ENCODE measurements at regions not wholly inside any gene's neighbourhood (a gene's known extent, or its start where the extent isn't known, plus 50 kb on each side); places are given as distances from the start of the nearest gene placed in this dataset.
"Not testable (repeated sequence)": the region's sequence is repeated elsewhere in the genome, so short reads cannot be mapped to it uniquely, and the experiment has no call there.

DNA sequence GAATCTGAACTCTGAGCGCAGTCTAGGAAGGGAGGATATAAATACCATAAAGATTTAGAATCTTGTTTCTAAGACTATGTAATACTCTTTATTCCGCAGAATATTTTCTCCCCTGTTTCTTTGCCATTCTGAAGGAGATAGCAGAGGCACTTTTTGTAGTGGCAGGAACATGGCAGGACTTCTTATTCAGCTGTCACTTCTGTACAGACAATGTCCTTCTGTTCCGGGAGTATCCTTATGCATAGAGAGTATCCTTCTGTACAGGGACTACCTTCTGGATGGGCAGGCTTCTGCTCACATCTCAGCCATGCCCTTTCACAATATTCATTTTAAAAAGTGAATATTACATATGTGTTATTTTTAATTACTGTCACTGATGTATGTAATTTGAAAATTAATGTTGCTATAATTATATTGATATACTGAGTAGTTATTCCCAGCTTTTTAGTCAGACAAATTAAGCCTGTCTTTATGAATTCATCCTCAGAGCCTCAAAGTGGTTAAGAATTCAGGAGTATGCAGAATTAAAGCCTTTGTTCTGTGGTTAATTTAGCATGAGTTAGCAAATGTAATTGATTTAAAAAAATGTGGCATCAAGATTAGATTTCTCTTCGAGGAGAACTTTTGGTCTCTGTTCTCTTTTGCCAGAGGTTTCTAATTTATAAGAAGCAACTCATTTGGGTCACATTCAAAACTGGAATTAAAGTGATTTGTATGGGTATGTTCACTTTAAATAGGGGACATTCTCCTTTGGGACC is 174.4 kb downstream of the FHIP1A start:
- Histone ChIP-seq H3K9me3 (no peaks in the 10 kb centered on the region), H3K4me3 (no peak overlapping the region), H3K36me3 (no peaks in the 10 kb centered on the region), H3K27ac (no peak overlapping the region), H3K4me1 (no peaks in the 10 kb centered on the region), H3K27me3 (no peaks in the 10 kb centered on the region)
- TF ChIP-seq, protein P1, sequence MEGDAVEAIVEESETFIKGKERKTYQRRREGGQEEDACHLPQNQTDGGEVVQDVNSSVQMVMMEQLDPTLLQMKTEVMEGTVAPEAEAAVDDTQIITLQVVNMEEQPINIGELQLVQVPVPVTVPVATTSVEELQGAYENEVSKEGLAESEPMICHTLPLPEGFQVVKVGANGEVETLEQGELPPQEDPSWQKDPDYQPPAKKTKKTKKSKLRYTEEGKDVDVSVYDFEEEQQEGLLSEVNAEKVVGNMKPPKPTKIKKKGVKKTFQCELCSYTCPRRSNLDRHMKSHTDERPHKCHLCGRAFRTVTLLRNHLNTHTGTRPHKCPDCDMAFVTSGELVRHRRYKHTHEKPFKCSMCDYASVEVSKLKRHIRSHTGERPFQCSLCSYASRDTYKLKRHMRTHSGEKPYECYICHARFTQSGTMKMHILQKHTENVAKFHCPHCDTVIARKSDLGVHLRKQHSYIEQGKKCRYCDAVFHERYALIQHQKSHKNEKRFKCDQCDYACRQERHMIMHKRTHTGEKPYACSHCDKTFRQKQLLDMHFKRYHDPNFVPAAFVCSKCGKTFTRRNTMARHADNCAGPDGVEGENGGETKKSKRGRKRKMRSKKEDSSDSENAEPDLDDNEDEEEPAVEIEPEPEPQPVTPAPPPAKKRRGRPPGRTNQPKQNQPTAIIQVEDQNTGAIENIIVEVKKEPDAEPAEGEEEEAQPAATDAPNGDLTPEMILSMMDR (IDR thresholded peaks at IDR 0.05) = no peak
- DNase-seq (ENCODE audit: low spot score in 2 of 2) = no peak
- intact Hi-C loops (cut with DNase I) = no loop called here

DNA sequence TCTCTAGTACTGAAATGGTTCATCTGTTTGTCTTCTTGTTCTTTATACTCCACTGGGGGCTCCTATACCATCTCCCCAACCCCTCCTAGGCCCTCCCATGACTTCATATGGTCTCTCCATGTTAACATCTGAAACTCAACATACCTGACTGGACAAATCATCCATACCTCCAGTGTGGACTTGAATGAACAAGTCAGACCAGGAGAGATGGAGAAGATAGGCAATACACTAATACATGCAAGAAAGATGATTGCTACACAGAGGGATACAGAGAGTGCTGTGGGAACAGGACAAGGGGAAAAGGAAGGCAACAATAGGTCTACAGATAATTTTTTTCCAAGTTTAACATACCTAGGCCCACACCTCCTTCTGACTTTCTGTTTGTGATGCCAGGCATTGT is 175.1 kb downstream of the FHIP1A start:
- Histone ChIP-seq H3K36me3 (no peaks in the 10 kb centered on the region), H3K9me3 (no peaks in the 10 kb centered on the region), H3K27ac (no peak overlapping the region), H3K4me1 (no peaks in the 10 kb centered on the region), H3K27me3 (no peaks in the 10 kb centered on the region), H3K4me3 (no peak overlapping the region)
- TF ChIP-seq, protein P1 (IDR thresholded peaks at IDR 0.05) = no peak
- intact Hi-C loops (cut with DNase I) = no loop called here
- DNase-seq (ENCODE audit: low spot score in 2 of 2) = no peak

DNA sequence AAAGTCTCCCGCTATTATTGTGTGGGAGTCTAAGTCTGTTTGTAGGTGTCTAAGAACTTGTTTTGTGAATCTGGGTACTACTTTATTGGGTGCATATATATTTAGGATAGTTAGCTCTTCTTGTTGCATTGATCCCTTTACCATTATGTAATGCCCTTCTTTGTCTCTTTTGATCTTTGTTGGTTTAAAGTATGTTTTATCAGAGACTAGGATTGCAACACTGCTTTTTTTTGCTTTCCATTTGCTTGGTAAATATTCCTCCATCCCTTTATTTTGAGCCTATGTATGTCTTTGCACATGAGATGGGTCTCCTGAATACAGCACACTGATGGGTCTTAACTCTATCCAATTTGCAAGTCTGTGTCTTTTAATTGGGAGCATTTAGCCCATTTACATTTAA is 165.2 kb downstream of the GATB start:
- intact Hi-C loops (cut with DNase I); H3K9me3 ChIP-seq; H3K27ac ChIP-seq; H3K36me3 ChIP-seq; H3K4me1 ChIP-seq; DNase-seq (ENCODE audit: low spot score in 2 of 2); H3K27me3 ChIP-seq; H3K4me3 ChIP-seq: not testable (repeated sequence)

DNA sequence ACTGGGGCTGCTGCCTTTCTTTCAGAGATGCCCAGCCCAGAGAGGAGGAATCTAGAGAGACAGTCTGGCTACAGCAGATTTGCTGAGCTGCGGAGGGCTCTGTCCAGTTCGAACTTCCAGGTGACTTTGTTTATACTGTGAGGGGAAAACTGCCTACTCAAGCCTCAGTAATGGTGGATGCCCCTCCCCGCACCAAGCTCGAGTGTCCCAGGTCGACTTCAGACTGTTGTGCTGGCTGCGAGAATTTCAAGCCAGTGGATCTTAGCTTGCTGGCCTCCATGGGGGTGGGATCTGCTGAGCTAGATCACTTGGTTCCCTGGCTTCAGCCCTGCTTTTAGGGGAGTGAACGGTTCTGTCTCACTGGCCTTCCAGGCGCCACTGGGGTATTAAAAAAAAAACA is 163.1 kb downstream of the GATB start:
- DNase-seq (ENCODE audit: low spot score in 2 of 2); H3K4me3 ChIP-seq; H3K4me1 ChIP-seq; H3K36me3 ChIP-seq; H3K27ac ChIP-seq; H3K9me3 ChIP-seq; H3K27me3 ChIP-seq; intact Hi-C loops (cut with DNase I): not testable (repeated sequence)

DNA sequence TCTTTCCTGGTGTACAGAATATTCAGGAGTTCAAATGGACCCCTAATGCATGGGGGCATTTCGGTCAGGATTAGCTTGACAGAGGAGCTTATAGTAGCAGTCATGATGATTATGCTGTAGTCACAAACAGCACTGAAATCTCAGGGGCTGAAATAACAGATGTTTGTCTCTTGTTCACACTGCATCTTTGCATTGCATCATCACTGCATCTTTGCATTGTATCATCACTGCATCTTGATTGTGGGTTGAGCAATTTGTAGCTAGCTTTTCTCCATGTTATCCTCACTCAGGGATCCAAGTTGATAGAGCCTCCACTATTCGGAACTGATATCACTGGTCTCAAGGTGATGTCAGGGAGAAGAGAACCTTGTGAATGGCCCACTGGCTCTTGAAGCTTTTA is 160.9 kb downstream of the GATB start:
- intact Hi-C loops (cut with DNase I) = loop anchor here (10.0 kb wide), 1 partner anchor 235 kb away; no protein-coding TSS in a partner anchor
- Histone ChIP-seq H3K9me3 (no peaks in the 10 kb centered on the region), H3K4me1 (no peaks in the 10 kb centered on the region), H3K27me3 (no peaks in the 10 kb centered on the region), H3K36me3 (no peaks in the 10 kb centered on the region), H3K27ac (no peak overlapping the region), H3K4me3 (no peak overlapping the region)
- TF ChIP-seq, protein P1 (IDR thresholded peaks at IDR 0.05) = no peak
- DNase-seq (ENCODE audit: low spot score in 2 of 2) = no peak

DNA sequence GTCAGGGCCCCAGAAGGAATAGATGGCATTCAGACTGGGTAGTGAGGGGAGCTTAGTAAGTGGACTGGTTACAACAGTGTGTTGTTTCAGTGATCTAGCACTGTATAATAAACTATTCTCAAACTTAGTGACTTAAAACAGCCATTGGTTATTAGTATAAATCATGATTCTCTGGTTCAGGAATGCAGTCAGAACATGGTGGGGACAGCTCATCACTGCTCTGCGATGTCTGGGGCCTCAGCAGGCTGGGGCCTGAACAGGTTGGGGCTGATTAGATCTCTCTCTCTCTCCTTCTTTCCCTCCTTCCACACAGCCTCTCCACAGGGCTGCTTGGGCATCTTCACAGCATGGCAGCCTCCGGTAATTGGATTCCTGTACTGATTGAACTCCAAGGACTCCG is 160.4 kb downstream of the GATB start:
- no peaks in the 10 kb centered on the region for H3K9me3 ChIP-seq
- H3K27me3 ChIP-seq = no peaks in the 10 kb centered on the region
- TF ChIP-seq, protein P1 (IDR thresholded peaks at IDR 0.05) = no peak
- H3K27ac ChIP-seq = no peak overlapping the region
- no peaks in the 10 kb centered on the region for H3K36me3 ChIP-seq
- H3K4me3 ChIP-seq = no peak overlapping the region
- DNase-seq (ENCODE audit: low spot score in 2 of 2) = no peak
- no peaks in the 10 kb centered on the region for H3K4me1 ChIP-seq
- intact Hi-C loops (cut with DNase I) = loop anchor here (10.0 kb wide), 1 partner anchor 236 kb away; no protein-coding TSS in a partner anchor
